ENCODE measurements at regions not wholly inside any gene's neighbourhood (a gene's known extent, or its start where the extent isn't known, plus 50 kb on each side); places are given as distances from the start of the nearest gene placed in this dataset.

DNA sequence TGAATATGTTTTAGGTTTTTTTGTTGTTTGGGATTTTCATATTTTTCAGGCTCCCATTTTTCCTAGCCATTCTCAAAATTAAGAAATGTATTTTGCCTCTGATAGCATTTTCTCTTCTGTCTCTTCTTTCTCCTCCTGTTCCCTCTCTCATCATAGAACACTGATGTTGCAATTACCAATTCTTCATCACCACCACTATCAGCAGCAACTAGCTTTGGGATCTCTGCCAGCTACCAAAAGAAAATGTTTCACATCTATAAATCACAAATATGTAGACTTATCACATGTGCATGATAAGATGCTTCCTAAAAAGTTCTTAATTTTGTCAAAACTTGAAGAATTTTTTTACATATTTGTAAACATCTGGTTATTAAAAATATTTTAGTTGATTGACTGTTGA, 887.1 kb downstream of the MAT2B start:
- DNase-seq (ENCODE audit: low spot score) = no peak

GRCh38 chr5:164394686-164395194, 889.3 kb downstream of the MAT2B start:
- DNase-seq (ENCODE audit: low spot score) = no peak

- DNase-seq (ENCODE audit: low spot score) = no peak
These were observed 907.1 kb downstream of the MAT2B start for GRCh38 chr5:164412531-164412930.

DNA sequence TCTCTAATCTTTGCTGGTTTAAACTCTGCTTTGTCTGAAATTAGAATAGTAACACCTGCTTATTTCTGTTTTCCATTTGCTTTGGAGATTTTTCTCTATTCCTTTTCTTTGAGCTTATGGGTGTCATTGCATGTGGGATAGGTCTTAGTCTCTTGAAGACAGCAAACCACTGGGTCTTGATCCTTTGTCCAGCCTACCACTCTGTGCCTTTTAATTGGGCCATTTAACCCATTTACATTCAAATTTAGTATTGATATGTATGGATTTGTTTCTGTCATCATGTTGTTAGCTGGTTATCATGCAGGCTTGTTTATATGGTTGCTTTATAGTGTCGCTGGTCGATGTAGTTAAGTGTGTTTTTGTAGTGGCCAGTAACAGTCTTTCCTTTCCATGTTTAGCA, 914.7 kb downstream of the MAT2B start:
- no peak for DNase-seq (ENCODE audit: low spot score)

- no peak for DNase-seq (ENCODE audit: low spot score)
These were observed 917.0 kb downstream of the MAT2B start for GRCh38 chr5:164422400-164422799.

DNA sequence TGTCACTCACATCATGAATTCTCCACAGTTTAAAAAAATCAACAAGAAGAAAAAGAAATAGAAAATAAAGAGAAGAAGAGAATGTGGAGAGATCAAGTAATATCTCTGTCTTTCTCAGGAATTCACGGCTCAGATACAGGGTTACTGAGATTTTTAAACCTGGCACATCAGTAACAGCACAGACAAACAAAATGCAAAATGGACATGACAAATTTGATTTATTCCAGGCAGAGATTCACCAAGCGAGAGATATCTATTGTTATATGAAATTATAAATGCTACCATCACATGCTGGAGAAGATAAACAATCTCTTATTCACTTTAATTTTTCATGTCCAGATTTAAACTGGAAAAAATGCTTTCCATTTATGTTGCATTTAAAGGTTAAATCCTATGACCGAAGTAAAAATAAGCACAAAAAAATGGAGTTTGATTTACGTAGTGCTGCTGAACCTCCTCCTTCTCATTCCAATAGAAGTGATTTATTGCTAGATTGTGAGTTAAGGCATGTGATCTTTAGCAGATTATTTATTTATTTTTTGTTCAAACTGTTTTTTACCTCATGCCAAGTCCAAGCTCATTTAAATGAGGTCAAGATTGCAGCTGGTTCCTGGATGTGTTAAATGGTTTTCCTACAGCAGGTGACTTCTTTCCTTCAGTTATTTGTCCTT, 926.4 kb downstream of the MAT2B start:
- no peak for DNase-seq (ENCODE audit: low spot score)

- DNase-seq (ENCODE audit: low spot score) = no peak
These were observed 927.9 kb downstream of the MAT2B start for GRCh38 chr5:164433106-164433870.

DNA sequence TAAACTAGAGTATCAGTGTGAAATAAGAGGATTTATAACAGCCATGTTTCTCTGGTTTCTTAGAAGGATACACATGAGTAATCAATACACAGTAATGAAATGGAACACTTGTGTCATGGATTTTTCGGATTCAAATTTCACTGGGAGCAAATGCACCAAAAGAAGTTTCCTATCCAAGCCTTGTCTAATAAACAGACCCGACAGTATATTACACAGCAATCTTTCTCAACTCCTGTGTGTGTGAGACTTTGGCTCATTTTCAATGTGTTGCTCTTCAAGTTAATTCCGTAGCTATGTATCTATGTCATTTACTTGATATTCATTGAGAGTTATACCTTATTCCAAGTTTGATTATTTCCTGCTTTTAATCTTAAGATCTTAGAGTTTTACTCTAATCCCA, 930.2 kb downstream of the MAT2B start:
- no peak for DNase-seq (ENCODE audit: low spot score)

DNA sequence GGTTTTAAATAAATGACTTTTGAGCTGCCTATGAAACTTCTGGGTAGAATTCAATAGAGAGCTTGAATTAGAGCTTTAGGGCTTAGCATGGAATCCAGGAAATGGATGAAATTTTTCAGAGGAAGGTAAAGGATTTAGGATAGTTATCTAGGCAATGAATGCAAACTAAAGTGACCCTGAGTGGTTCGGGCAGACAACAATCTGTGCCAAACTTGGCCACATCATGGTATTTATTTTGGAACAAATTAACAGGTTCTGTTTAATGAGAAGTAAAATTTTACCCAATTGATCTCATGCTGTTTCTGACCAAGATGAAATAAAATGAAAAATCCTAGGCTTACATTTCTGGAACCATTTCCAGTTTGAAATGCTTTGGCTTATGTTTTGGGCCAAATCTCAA, 934.4 kb downstream of the MAT2B start:
- DNase-seq (ENCODE audit: low spot score) = no peak

DNA sequence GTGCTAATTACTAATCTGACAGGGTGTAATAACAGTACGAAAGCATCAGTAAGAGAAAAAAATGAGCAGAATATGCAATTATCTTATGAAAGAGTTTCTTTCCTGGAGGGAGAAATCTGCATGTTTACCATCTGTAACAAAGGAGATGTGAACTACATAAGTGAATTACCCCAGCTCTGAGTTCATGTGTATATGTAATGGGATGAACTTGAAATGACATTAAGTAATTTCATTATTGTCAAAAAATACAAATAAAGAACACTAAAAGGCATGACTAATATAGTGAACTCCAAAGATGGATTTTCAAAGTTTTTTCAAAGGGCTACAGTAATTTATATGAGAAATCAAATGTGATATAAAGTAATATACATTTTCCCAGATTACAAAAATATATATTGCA, 944.0 kb downstream of the MAT2B start:
- no peak for DNase-seq (ENCODE audit: low spot score)

DNA sequence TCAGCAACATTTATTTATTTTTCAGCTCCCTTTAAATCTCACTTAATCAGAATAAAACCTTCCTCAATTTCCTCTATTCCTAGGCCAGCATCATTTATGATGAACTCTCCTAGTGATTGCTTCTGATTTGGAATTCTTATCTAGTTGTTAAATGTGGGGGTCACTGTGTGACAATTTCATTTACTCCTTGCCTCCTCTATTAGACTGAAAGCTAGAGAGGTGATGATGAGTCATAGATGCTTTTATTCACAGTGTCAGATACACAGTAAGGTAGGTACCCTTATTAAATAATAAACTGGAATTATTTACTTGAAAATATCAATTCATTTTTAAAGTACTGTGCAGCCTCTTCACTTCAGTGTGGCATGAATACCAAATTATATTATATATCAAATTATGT, 960.6 kb downstream of the MAT2B start:
- DNase-seq (ENCODE audit: low spot score) = no peak

- DNase-seq (ENCODE audit: low spot score) = no peak
These were observed 964.9 kb downstream of the MAT2B start for GRCh38 chr5:164470312-164470711.

DNA sequence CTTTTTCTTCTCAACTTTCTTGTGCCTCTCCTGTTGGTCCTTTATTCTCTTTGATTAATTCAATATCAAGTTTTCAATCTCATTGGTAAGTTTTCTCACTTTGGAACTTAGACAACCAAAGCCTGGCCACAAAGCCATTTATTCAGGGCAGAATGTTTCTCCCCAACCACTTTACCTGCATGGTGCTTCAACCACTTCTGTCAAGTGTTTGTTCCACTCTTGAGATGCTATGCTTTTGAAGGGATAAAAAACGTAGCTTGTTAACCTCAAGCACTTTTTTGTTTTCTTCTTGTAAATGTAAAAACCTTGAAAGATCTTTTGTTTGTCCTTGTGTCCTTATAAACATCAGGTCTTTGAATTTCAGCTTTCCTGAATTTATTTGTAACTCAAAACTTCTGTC, 966.7 kb downstream of the MAT2B start:
- no peak for DNase-seq (ENCODE audit: low spot score)

GRCh38 chr5:164475339-164475977, 970.0 kb downstream of the MAT2B start:
- peak; percentile 42 for DNase-seq (ENCODE audit: low spot score)

- DNase-seq (ENCODE audit: low spot score) = no peak
These were observed 975.9 kb downstream of the MAT2B start for GRCh38 chr5:164481270-164481669.

DNA sequence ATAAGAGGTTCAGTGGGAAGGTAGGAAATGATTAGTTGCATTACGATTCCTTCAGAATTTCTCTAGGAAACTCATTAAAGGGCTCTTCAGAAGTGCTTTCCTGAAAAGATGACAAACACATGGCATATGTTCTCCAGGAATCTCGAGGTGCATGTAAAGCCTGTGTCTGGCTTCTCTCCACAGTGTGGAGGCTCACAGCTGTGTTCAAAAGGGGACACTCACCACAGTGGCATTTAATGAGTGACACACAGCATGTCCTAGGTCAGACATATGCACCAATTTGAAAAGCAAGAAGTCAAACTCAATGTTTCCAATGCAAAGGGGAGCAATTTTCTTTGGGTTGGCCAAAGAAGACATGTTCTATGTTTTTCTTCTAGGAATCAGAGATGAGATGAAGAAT, 976.9 kb downstream of the MAT2B start:
- DNase-seq (ENCODE audit: low spot score) = no peak

- no peak for DNase-seq (ENCODE audit: low spot score)
These were observed 979.5 kb downstream of the MAT2B start for GRCh38 chr5:164484948-164485347.

DNA sequence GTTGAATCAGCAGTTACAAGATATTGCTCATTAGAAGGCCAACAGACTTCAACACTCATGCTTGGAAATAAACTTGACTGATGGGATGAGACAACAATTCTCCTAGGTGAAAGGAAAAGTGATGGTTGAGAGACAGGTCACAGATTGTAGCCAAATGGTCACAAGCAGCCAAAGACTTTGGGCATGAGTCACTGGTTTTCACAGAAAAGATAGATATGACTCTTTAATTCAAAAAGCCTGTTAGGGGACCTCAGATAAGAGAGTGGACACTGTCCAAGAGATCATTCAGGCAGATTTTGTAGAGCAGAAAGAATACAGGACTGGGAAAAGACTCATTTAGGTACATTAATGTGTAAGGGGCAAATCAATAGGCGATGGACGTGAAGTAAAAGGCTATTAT, 982.5 kb downstream of the MAT2B start:
- DNase-seq (ENCODE audit: low spot score) = no peak

DNA sequence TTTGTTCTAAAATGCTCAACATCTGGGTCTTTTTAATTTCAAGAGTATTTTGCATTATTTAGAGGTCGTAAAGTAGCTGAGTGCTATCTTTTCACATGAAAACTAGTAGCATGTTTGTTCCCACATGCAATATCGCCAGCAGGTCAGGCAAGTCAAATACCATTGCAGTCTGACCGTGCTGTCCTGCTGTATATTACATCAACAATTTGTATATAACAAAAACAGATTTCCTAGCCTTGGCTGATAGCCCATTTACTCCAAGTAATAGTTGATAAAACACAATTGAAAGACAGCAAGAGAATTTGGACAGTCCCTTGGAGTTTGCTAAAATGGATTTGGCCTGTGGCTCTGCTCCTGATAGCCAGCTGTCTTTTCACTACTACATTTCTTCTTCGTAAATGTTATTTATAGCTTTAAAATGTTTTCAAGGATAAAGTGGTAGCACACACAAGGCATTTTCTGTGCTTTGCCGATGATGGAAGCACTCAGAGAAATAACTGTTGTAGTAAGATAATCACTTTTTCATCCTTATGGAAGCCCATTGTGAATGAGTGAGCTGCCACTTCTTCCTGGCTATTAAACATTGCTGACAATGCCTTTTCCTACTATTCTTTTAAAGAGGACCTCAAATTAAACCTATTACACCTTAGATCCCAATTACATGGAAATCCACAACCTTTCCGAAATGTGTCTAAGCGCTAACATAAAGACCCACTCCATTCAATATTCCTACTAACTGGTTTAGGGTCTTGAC, 992.1 kb downstream of the MAT2B start:
- no peak for DNase-seq (ENCODE audit: low spot score)

DNA sequence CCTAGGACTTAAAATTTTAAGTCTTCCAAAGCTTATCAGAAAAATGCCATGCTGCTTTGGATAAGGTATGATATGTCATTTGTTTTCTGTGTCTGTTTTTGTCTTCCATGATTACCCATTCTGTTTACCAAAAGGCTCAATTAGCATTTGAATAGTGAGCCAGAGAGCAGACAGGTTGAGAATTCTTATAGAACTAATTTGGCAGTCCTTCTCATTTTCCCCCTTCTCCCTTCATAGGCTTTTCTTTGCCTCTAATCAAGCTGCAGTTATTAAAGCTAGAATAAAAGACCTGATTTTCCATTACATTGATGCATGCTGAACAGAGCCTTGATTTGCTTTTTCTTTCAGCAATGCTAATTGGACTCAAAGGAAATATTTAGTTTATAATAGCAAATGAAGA, 993.0 kb downstream of the MAT2B start:
- DNase-seq (ENCODE audit: low spot score) = no peak

GRCh38 chr5:164500856-164501255, 995.4 kb downstream of the MAT2B start:
- no peak for DNase-seq (ENCODE audit: low spot score)

- DNase-seq (ENCODE audit: low spot score) = no peak
These were observed 995.9 kb downstream of the MAT2B start for GRCh38 chr5:164501344-164501743.

All from SW480 (cell line).